ENCODE measurements at regions not wholly inside any gene's neighbourhood (a gene's known extent, or its start where the extent isn't known, plus 50 kb on each side); places are given as distances from the start of the nearest gene placed in this dataset.
"Not testable (repeated sequence)": the region's sequence is repeated elsewhere in the genome, so short reads cannot be mapped to it uniquely, and the experiment has no call there.

DNA sequence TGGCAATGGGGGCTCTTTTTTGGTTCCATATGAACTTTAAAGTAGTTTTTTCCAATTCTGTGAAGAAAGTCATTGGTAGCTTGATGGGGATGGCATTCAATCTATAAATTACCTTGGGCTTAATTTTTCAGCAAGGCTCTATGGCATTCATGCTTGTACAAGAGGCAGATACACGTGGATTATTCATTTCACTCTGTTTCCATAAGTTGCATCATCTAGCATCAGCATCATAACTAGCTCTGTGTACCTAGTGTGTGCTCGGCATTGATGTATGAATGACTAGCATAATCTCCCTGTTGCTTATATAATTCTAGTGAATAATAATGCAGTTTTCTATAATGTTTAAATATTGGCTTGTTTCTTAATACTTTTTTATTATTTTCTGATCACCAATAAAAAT, 335.2 kb upstream of the CNTNAP2 start:
- TF ChIP-seq CTCF, POLR2A (IDR thresholded peaks at IDR 0.05): not testable (repeated sequence)
